Tibial artery (tissue), 4 donors: ENCODE measurements at regions not wholly inside any gene's neighbourhood (a gene's known extent, or its start where the extent isn't known, plus 50 kb on each side); places are given as distances from the start of the nearest gene placed in this dataset.

Source experiments
- DNase-seq, 2 donors: peaks; one replicate each; pipeline ENCODE4 v3.0.0-alpha.2; 2019
- H3K27ac ChIP-seq, 2 donors: fragments of 200-600 bp; sonication (generic) in 1 of 2; 1 replicate in 1 of 2; 2 replicates in 1 of 2; pipeline ENCODE4 v1.5.1; 2018 to 2019; ENCODE audit warnings: mild to moderate bottlenecking in 1 of 2
- H3K27me3 ChIP-seq, 2 donors: fragments of 200-600 bp; sonication (generic) in 1 of 2; one replicate each; pipeline versions ENCODE4 v1.5.1 to v1.6.0; 2016 to 2019
- H3K36me3 ChIP-seq, 3 donors: fragments of 200-600 bp; sonication (generic) in 2 of 3; one replicate each; pipeline ENCODE4 v1.5.1; 2016 to 2019; ENCODE audit warnings: mild to moderate bottlenecking in 2 of 3
- H3K4me1 ChIP-seq, 4 donors: fragments of 200-600 bp; sonication (generic) in 2 of 4; 1 replicate in 3 of 4; 2 replicates in 1 of 4; pipeline ENCODE4 v1.5.1; 2016 to 2019
- H3K4me3 ChIP-seq, 2 donors: fragments of 200-600 bp; sonication (generic) in 1 of 2; 1 replicate in 1 of 2; 2 replicates in 1 of 2; pipeline ENCODE4 v1.5.1; 2018 to 2019; ENCODE audit warnings: mild to moderate bottlenecking in 2 of 2
- H3K9me3 ChIP-seq, 3 donors: fragments of 200-600 bp; sonication (generic) in 1 of 3; one replicate each; pipeline ENCODE4 v1.5.1; 2016 to 2019
- intact Hi-C: fragments of 100-400 bp; cut with DNase I; formaldehyde crosslinking; loops from one replicate; pipeline ENCODE4 v1.15.0; 2023; ENCODE audit warnings: low total_unique reads
- TF ChIP-seq, protein P1 (sequence below), 2 experiments: fragments of 200-600 bp in 1 of 2; fragments of 450-650 bp in 1 of 2; IDR thresholded peaks; one replicate each; pipeline ENCODE4 v1.5.1; 2017 to 2019; ENCODE audit warnings: antibody characterized with exemption in 2 of 2, mild to moderate bottlenecking in 1 of 2, moderate library complexity in 1 of 2

DNA sequence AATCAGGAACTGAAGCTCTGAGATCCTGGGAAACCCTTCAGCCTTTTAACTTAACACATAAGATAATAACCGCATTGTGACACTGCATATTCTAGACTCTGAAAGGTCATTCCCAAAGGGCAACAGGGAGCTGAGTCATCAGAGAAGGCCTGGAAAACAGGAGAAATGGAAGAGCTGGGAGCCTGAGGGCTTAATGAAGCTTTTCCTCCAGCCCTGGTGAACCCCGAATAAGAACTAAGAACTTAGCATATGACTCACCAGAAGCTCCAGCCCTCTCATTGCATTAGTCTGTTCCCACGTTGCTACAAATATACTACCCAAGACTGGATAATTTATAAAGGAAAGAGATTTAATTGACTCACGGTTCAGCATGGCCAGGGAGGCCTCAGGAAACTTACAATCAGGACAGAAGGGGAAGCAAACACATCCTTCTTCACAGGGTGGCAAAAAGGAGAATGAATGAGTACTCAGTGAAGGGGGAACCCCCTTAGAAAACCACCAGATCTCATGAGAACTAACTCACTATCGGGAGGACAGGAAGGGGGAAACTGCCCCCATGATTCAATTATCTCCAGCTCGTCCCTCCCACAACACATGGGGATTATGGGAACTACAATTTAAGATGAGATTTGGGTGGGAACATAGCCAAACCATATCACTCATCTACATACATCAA lies 648.5 kb downstream of the TFAP2A start:
- TF ChIP-seq, protein P1, sequence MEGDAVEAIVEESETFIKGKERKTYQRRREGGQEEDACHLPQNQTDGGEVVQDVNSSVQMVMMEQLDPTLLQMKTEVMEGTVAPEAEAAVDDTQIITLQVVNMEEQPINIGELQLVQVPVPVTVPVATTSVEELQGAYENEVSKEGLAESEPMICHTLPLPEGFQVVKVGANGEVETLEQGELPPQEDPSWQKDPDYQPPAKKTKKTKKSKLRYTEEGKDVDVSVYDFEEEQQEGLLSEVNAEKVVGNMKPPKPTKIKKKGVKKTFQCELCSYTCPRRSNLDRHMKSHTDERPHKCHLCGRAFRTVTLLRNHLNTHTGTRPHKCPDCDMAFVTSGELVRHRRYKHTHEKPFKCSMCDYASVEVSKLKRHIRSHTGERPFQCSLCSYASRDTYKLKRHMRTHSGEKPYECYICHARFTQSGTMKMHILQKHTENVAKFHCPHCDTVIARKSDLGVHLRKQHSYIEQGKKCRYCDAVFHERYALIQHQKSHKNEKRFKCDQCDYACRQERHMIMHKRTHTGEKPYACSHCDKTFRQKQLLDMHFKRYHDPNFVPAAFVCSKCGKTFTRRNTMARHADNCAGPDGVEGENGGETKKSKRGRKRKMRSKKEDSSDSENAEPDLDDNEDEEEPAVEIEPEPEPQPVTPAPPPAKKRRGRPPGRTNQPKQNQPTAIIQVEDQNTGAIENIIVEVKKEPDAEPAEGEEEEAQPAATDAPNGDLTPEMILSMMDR (IDR thresholded peaks at IDR 0.05) = no peak

GRCh38 chr6:9761220-9761619 lies 653.7 kb downstream of the TFAP2A start:
- Histone ChIP-seq H3K27me3 (no peaks in the 10 kb centered on the region), H3K9me3 (no peaks in the 10 kb centered on the region), H3K4me1 (no peaks in the 10 kb centered on the region), H3K4me3 (no peak overlapping the region), H3K36me3 (no peaks in the 10 kb centered on the region), H3K27ac (no peak overlapping the region)
- intact Hi-C loops = no loop called here
- TF ChIP-seq, protein P1 (IDR thresholded peaks at IDR 0.05) = no peak
- DNase-seq = no peak

More for the DNA sequence above, 648.5 kb downstream of the TFAP2A start:
- no peaks in the 10 kb centered on the region for H3K36me3 ChIP-seq
- H3K4me1 ChIP-seq = no peaks in the 10 kb centered on the region
- no peak overlapping the region for H3K27ac ChIP-seq
- intact Hi-C loops = no loop called here
- no peaks in the 10 kb centered on the region for H3K27me3 ChIP-seq
- no peaks in the 10 kb centered on the region for H3K9me3 ChIP-seq
- DNase-seq = no peak
- H3K4me3 ChIP-seq = no peak overlapping the region

- no peak overlapping the region for H3K27ac ChIP-seq
- H3K36me3 ChIP-seq = no peaks in the 10 kb centered on the region
- intact Hi-C loops = no loop called here
- H3K9me3 ChIP-seq = no peaks in the 10 kb centered on the region
- no peaks in the 10 kb centered on the region for H3K27me3 ChIP-seq
- H3K4me3 ChIP-seq = no peak overlapping the region
- no peak for DNase-seq
- TF ChIP-seq, protein P1 (IDR thresholded peaks at IDR 0.05) = no peak
- no peaks in the 10 kb centered on the region for H3K4me1 ChIP-seq
These were observed 660.4 kb downstream of the TFAP2A start for GRCh38 chr6:9754515-9754914.

DNA sequence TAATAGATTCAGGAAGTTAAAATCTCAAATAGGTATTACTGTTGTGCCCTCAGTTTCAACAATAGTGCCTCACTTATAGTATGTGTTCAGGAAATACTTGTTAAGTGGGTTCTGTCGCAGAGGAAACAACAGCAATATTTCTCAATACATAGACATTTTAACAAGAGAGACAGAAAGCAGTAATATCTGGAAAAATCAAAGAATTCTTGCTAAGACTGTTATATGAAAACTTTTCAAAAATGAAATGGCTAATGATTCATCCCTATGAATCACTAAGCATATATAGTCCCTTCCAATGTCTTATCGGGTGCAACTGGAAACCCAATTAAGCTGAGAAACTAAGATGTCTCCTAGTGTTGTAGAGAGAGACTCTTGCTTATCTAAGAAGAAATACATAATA lies 668.9 kb downstream of the TFAP2A start:
- Histone ChIP-seq H3K27me3 (no peaks in the 10 kb centered on the region), H3K27ac (no peak overlapping the region), H3K4me1 (no peaks in the 10 kb centered on the region), H3K36me3 (no peaks in the 10 kb centered on the region), H3K9me3 (no peaks in the 10 kb centered on the region), H3K4me3 (no peak overlapping the region)
- no peak for DNase-seq
- intact Hi-C loops = no loop called here
- TF ChIP-seq, protein P1 (IDR thresholded peaks at IDR 0.05) = no peak

DNA sequence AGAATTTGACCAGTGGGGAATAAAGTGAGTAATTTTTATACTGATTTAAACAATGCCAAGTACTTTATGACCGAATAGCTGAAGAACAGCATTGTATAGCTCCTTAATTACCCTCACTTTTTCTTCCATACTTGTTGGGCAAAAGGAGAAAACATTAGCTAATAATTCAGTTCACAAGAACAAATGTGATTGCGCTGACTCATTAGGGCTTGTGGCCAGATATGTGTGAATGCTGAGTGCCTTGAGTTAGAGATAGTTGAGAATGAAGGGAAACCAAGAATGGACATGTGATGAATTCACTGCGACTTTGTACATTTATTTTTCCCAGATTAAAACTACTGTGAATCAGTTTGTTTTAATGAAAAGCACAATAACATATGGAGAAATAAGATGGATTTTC lies 669.4 kb downstream of the TFAP2A start:
- H3K4me1 ChIP-seq = no peaks in the 10 kb centered on the region
- DNase-seq = no peak
- no peaks in the 10 kb centered on the region for H3K27me3 ChIP-seq
- H3K27ac ChIP-seq = no peak overlapping the region
- TF ChIP-seq, protein P1 (IDR thresholded peaks at IDR 0.05) = no peak
- intact Hi-C loops = no loop called here
- no peaks in the 10 kb centered on the region for H3K9me3 ChIP-seq
- no peak overlapping the region for H3K4me3 ChIP-seq
- no peaks in the 10 kb centered on the region for H3K36me3 ChIP-seq

GRCh38 chr6:9744119-9744518 lies 670.8 kb downstream of the TFAP2A start:
- Histone ChIP-seq H3K4me3 (no peak overlapping the region), H3K27ac (no peak overlapping the region), H3K36me3 (no peaks in the 10 kb centered on the region), H3K9me3 (no peaks in the 10 kb centered on the region), H3K4me1 (no peaks in the 10 kb centered on the region), H3K27me3 (no peaks in the 10 kb centered on the region)
- intact Hi-C loops = no loop called here
- DNase-seq = no peak
- TF ChIP-seq, protein P1 (IDR thresholded peaks at IDR 0.05) = no peak
